Endothelial cell (in vitro differentiated cells): ENCODE measurements at regions not wholly inside any gene's neighbourhood (a gene's known extent, or its start where the extent isn't known, plus 50 kb on each side); places are given as distances from the start of the nearest gene placed in this dataset.
"Not testable (repeated sequence)": the region's sequence is repeated elsewhere in the genome, so short reads cannot be mapped to it uniquely, and the experiment has no call there.

ENCODE experiments used
- DNase-seq: peaks from one replicate; pipeline ENCODE4 v3.0.0; 2021; ENCODE audit warnings: low spot score
- H3K27ac Mint-ChIP-seq: one replicate; pipeline ENCODE4 v1.8.0; 2021; ENCODE audit warnings: mixed read lengths, inconsistent platforms; ENCODE audit not compliant: unreplicated experiment
- H3K27me3 Mint-ChIP-seq: one replicate; pipeline ENCODE4 v1.8.0; 2021; ENCODE audit warnings: mild to moderate bottlenecking, moderate library complexity, mixed read lengths, inconsistent platforms; ENCODE audit not compliant: unreplicated experiment
- H3K36me3 Mint-ChIP-seq: one replicate; pipeline ENCODE4 v1.8.0; 2021; ENCODE audit warnings: mild to moderate bottlenecking, low read depth, mixed read lengths, inconsistent platforms; ENCODE audit not compliant: unreplicated experiment
- H3K4me1 Mint-ChIP-seq: one replicate; pipeline ENCODE4 v1.8.0; 2021; ENCODE audit warnings: mild to moderate bottlenecking, mixed read lengths, inconsistent platforms; ENCODE audit not compliant: unreplicated experiment
- H3K4me3 Mint-ChIP-seq: one replicate; pipeline ENCODE4 v1.8.0; 2021; ENCODE audit warnings: mild to moderate bottlenecking, mixed read lengths, inconsistent platforms; ENCODE audit not compliant: unreplicated experiment
- H3K9me3 Mint-ChIP-seq: one replicate; pipeline ENCODE4 v1.8.0; 2021; ENCODE audit warnings: mixed read lengths, inconsistent platforms; ENCODE audit not compliant: unreplicated experiment
- CTCF ChIP-seq: fragments of 200-600 bp; sonication (generic); IDR thresholded peaks from one replicate; pipeline ENCODE4 v1.5.0; 2021; ENCODE audit warnings: antibody characterized with exemption; ENCODE audit not compliant: unreplicated experiment

GRCh38 chr7:124251636-124252035 lies 218.8 kb upstream of the TMEM229A start:
- Mint-ChIP-seq H3K4me3 (no peak overlapping the region), H3K4me1 (no peaks in the 10 kb centered on the region), H3K9me3 (no peaks in the 10 kb centered on the region), H3K36me3 (no peaks in the 10 kb centered on the region), H3K27me3 (peaks cover 1% of the 10 kb centered on the region), H3K27ac (no peak overlapping the region)
- DNase-seq, result no peak
- TF ChIP-seq CTCF, result no peak

GRCh38 chr7:124250297-124251034 lies 217.6 kb upstream of the TMEM229A start:
- Mint-ChIP-seq H3K36me3 (no peaks in the 10 kb centered on the region), H3K27ac (no peak overlapping the region), H3K9me3 (no peaks in the 10 kb centered on the region), H3K4me3 (no peak overlapping the region), H3K27me3 (peaks cover 1% of the 10 kb centered on the region), H3K4me1 (no peaks in the 10 kb centered on the region)
- no peak for TF ChIP-seq CTCF
- DNase-seq, result no peak

GRCh38 chr7:124247691-124248090 lies 214.8 kb upstream of the TMEM229A start:
- Mint-ChIP-seq H3K27ac (no peak overlapping the region), H3K36me3 (no peaks in the 10 kb centered on the region), H3K27me3 (no peaks in the 10 kb centered on the region), H3K4me1 (no peaks in the 10 kb centered on the region), H3K4me3 (no peak overlapping the region), H3K9me3 (no peaks in the 10 kb centered on the region)
- DNase-seq, result no peak
- TF ChIP-seq CTCF, result no peak

- DNase-seq, result no peak
- Mint-ChIP-seq H3K4me1 (no peaks in the 10 kb centered on the region), H3K27me3 (no peaks in the 10 kb centered on the region), H3K36me3 (no peaks in the 10 kb centered on the region), H3K27ac (no peak overlapping the region), H3K9me3 (no peaks in the 10 kb centered on the region), H3K4me3 (no peak overlapping the region)
- no peak for TF ChIP-seq CTCF
Observed at GRCh38 chr7:124246262-124246863, 213.5 kb upstream of the TMEM229A start.

- H3K27me3 Mint-ChIP-seq, H3K9me3 Mint-ChIP-seq, DNase-seq, H3K36me3 Mint-ChIP-seq, H3K4me1 Mint-ChIP-seq, H3K27ac Mint-ChIP-seq, H3K4me3 Mint-ChIP-seq: not testable (repeated sequence)
Observed at GRCh38 chr7:124244469-124244868, 211.6 kb upstream of the TMEM229A start.
